DND-41 (cell line): ENCODE measurements at regions not wholly inside any gene's neighbourhood (a gene's known extent, or its start where the extent isn't known, plus 50 kb on each side); places are given as distances from the start of the nearest gene placed in this dataset.

ENCODE experiments used
- EZH2 ChIP-seq: IDR thresholded peaks from 3 replicates; pipeline ENCODE4 v1.6.1; 2012; ENCODE audit warnings: borderline replicate concordance, low read depth, mild to moderate bottlenecking, moderate library complexity, low read length, inconsistent platforms; ENCODE audit not compliant: severe bottlenecking
- TF ChIP-seq, protein P1 (sequence below): IDR thresholded peaks from 2 replicates; pipeline ENCODE4 v1.5.1; 2012; ENCODE audit warnings: borderline replicate concordance, low read length, moderate library complexity, mild to moderate bottlenecking; ENCODE audit not compliant: poor library complexity, severe bottlenecking; ENCODE audit errors: extremely low read depth

DNA sequence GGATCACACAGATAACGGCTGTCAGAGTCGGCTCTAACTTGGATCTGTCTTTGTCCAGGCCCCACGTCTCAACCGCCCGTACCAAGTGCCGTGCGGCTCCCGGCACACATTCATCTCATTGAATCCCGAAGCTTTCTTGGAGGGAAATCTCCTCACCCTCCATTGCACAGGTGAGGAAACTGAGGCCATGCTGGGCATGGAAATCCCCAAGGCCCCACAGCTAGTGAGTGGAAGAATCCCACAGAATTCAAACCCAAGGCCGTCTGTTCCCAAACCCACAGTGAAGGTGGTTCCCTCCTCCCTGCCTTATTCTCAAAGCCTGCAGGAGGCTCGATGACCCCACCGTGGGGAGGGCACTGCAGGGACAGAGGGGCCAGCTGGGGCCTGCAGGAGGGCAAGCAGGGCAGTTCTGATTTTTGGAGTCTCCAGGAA lies 437.9 kb downstream of the MATN1 start:
- TF ChIP-seq, protein P1, sequence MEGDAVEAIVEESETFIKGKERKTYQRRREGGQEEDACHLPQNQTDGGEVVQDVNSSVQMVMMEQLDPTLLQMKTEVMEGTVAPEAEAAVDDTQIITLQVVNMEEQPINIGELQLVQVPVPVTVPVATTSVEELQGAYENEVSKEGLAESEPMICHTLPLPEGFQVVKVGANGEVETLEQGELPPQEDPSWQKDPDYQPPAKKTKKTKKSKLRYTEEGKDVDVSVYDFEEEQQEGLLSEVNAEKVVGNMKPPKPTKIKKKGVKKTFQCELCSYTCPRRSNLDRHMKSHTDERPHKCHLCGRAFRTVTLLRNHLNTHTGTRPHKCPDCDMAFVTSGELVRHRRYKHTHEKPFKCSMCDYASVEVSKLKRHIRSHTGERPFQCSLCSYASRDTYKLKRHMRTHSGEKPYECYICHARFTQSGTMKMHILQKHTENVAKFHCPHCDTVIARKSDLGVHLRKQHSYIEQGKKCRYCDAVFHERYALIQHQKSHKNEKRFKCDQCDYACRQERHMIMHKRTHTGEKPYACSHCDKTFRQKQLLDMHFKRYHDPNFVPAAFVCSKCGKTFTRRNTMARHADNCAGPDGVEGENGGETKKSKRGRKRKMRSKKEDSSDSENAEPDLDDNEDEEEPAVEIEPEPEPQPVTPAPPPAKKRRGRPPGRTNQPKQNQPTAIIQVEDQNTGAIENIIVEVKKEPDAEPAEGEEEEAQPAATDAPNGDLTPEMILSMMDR = no peak
- TF ChIP-seq EZH2 = no peak
